Gastrocnemius medialis (tissue), 4 donors: ENCODE measurements at regions not wholly inside any gene's neighbourhood (a gene's known extent, or its start where the extent isn't known, plus 50 kb on each side); places are given as distances from the start of the nearest gene placed in this dataset.

Experiments
- POLR2A ChIP-seq, 2 donors: fragments of 450-650 bp; IDR thresholded peaks; one replicate each; pipeline ENCODE4 v1.6.1; 2017; ENCODE audit warnings: antibody characterized with exemption in 2 of 2, mild to moderate bottlenecking in 2 of 2, moderate library complexity in 2 of 2
- TF ChIP-seq, protein P1 (sequence below), 5 experiments: fragments of 450-650 bp in 3 of 5; fragments of 200-600 bp in 2 of 5; sonication (generic) in 2 of 5; IDR thresholded peaks in 4 of 5; conservative IDR thresholded peaks in 1 of 5; 1 replicate in 4 of 5; 2 replicates in 1 of 5; pipeline ENCODE4 v1.5.1; 2016 to 2019; ENCODE audit warnings: antibody characterized with exemption in 5 of 5, mild to moderate bottlenecking in 3 of 5, moderate library complexity in 3 of 5

DNA sequence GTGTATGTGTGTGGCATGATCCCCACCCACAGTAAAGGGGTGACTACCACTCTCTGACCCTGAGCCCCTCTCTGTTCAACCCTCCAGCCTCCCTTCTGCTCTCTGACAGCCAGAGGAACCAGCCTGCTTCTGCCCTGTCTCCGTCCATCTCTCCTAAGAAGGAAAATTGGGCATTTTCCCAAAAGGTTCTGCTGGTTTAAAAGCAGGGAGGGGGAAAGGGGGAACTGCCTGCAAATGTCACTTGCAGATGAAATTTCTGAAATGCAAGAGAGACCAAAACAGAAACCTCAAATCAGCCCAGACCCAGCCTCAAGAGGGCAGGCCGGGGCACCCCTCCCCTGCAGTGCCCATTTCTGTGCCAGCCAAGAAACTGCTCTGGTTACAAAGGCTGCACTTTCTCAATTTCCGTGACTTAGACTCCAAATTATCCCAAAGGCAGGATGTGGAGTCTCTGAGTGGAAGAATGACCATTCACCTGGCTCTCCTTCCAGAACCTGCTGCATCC lies 197.9 kb downstream of the RBFOX3 start:
- TF ChIP-seq POLR2A (IDR thresholded peaks at IDR 0.05), result no peak
- TF ChIP-seq, protein P1, sequence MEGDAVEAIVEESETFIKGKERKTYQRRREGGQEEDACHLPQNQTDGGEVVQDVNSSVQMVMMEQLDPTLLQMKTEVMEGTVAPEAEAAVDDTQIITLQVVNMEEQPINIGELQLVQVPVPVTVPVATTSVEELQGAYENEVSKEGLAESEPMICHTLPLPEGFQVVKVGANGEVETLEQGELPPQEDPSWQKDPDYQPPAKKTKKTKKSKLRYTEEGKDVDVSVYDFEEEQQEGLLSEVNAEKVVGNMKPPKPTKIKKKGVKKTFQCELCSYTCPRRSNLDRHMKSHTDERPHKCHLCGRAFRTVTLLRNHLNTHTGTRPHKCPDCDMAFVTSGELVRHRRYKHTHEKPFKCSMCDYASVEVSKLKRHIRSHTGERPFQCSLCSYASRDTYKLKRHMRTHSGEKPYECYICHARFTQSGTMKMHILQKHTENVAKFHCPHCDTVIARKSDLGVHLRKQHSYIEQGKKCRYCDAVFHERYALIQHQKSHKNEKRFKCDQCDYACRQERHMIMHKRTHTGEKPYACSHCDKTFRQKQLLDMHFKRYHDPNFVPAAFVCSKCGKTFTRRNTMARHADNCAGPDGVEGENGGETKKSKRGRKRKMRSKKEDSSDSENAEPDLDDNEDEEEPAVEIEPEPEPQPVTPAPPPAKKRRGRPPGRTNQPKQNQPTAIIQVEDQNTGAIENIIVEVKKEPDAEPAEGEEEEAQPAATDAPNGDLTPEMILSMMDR (IDR thresholded peaks at IDR 0.05 in 4 of 5, conservative IDR thresholded peaks at IDR 0.05 in 1 of 5), result no peak
